LNCAP (cell line): ENCODE measurements at regions not wholly inside any gene's neighbourhood (a gene's known extent, or its start where the extent isn't known, plus 50 kb on each side); places are given as distances from the start of the nearest gene placed in this dataset.

Experiments used
- TF ChIP-seq, protein P1 (sequence below): fragments of 450-650 bp; IDR thresholded peaks from 2 replicates; pipeline ENCODE4 v1.5.1; 2017; ENCODE audit warnings: mild to moderate bottlenecking

DNA sequence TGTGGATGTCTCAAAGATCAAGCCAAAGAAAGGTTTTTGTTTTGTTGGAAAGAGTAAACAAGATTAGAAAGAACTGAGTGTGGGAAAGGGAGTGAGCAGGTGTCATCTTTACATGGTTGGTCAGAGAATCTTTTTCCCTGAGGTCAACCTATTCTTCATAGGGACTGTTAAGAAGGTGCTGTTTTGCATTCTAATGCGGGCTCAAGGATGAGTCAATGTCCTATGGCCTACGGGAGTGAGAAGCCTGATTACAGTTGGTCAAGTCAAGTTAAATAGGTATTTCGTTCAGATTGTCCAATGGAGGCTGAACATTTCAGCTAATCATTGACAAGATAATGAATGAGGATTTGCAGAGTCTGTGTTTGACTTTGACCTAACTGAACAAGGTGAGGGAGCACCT is 491.2 kb upstream of the PDZRN3 start:
- TF ChIP-seq, protein P1, sequence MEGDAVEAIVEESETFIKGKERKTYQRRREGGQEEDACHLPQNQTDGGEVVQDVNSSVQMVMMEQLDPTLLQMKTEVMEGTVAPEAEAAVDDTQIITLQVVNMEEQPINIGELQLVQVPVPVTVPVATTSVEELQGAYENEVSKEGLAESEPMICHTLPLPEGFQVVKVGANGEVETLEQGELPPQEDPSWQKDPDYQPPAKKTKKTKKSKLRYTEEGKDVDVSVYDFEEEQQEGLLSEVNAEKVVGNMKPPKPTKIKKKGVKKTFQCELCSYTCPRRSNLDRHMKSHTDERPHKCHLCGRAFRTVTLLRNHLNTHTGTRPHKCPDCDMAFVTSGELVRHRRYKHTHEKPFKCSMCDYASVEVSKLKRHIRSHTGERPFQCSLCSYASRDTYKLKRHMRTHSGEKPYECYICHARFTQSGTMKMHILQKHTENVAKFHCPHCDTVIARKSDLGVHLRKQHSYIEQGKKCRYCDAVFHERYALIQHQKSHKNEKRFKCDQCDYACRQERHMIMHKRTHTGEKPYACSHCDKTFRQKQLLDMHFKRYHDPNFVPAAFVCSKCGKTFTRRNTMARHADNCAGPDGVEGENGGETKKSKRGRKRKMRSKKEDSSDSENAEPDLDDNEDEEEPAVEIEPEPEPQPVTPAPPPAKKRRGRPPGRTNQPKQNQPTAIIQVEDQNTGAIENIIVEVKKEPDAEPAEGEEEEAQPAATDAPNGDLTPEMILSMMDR = no peak

DNA sequence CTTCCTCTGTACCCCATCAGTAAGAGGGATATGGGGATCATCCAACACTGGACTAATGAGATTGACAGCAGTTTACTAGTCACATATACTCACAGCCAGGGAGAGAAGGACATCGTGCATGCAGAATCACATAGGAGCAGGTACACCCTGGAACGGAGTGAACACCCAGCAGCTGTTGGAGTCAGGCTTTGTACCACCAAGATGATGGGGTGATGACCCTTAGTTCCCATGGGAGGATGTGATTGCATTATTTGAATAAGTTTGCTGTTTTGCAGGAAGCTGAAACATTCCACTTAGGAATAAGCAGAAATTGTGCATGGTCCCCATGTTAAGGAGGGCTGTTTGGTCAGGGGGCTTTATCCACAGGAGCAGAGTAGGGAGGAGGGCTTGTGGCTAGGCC is 482.7 kb upstream of the PDZRN3 start:
- TF ChIP-seq, protein P1 = no peak

DNA sequence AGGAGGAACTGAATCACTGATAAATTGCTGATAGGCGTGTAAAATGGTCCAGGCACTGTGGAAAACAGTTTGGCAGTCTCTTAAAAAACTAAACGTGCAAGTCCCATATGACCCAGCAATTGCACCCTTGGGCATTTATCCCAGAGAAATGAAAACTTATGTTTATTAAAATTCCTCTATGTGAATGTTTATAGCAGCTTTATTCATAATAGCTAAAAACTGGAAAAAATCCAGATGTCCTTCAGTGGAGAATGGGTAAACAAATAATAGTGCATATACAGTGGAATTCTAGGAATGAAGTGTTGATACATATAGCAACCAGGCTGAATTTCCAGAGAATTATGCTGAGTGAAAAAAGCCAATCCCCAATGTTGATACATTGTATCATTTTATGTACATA is 482.2 kb upstream of the PDZRN3 start:
- TF ChIP-seq, protein P1 = no peak

DNA sequence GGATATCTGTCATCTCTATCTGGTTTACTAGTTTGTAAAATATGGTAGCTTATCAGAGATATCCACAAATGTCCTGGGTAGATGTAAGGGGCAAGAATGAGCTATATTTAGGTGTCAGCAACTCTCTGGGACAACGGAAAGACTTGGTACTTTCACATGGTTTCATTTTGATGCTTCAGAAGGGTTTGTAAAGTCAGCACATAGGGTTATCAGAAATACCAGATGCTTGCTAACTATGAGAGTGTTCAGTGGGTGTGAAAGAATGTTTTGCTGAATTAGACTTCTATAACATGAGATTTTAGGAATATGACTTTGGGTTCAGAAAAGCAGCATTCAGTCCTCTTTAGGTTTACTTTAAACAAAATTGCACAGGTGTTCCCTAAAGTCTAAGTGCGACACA is 466.5 kb upstream of the PDZRN3 start:
- TF ChIP-seq, protein P1 = no peak

DNA sequence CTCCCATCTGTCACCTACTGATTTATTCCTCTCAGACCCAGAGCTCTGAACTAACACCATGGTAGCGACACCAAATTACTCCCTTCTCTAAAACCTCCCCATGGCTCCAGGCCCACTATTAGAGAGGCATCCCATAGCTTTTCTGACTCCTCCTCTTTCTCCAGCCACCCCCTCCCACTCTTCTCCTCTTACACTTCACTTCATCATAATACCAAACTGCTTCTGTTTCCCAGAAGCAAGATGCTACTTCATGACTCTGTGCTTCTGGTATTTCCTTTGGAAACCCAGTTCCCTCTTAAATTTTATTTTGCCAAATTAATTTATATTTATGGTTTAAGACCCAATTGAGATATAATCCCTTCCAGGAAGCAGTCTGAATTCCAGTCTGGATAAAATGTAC is 465.1 kb upstream of the PDZRN3 start:
- TF ChIP-seq, protein P1 = no peak

DNA sequence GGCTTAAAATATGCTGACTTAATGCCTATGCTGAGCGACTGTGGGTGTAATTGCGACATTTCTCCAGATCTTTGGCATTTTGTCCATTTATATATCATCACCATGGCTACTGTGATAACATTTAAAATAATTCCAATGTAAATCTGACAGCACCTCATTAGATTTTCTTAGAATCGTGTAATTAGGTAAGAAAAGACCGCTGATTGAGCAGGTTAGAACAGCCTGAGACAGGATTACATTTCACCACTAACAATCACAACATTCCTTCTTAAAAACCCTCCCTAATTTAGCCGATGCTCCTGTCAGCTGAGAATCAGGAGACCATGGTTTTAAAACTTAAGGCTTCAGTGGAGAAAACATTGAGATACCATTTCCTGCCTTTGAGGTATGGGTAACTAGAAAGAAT is 455.3 kb upstream of the PDZRN3 start:
- TF ChIP-seq, protein P1 = no peak

DNA sequence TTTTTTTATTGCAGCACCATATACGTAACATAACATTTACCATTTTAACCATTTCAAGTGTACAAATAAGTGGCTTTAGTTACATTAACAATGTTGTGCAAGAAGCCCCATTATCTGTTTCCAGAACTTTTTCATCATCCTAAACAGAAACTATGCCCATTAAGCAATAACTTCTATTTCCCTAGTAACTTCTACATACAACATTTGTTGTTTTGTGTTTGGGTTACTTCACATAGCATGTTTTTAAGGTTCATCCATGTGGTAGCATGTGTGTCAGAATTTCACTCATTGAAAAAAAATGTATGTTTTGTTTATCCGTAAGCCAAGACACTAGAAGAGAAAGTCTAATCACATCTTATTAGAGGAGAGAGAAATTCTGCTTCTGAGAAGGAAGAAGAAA is 450.5 kb upstream of the PDZRN3 start:
- TF ChIP-seq, protein P1 = no peak

DNA sequence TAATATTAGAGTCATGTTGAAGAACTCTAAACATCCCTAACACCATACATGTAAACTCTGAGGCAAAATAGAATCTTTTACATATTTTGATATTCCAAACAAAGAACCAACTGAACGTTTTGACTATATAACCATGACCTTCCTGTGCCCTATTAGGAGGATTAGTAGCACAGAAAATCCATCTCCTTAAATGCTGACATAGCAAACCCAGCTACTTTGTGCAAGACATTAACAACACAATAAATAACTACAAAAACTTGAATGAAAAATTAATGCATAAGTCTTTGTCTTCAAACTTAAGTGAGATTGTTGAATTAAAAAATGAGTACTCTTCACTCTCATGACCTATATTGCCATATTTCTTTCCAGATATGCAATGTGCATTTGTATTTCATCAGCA is 450.0 kb upstream of the PDZRN3 start:
- TF ChIP-seq, protein P1 = no peak
